ENCODE measurements at regions not wholly inside any gene's neighbourhood (a gene's known extent, or its start where the extent isn't known, plus 50 kb on each side); places are given as distances from the start of the nearest gene placed in this dataset.

GRCh38 chr3:170749185-170749584 is 120.8 kb downstream of the RPL22L1 start:
- Histone ChIP-seq H4K20me1 (replicated peaks; ENCODE audit: control insufficient read depth, insufficient read depth, low read length) (no peaks in the 10 kb centered on the region), H3K9ac (ENCODE audit: insufficient read depth in 1 of 2, low read depth in 2 of 2, low read length in 2 of 2) (no peak overlapping the region), H3K79me2 (ENCODE audit: control insufficient read depth, insufficient read depth, low read length) (no peaks in the 10 kb centered on the region), H3K9me3 (replicated peaks; ENCODE audit: control insufficient read depth, insufficient read depth, low read depth, low read length) (no peaks in the 10 kb centered on the region), H3K9me1 (ENCODE audit: control insufficient read depth, insufficient read depth, low read length) (no peaks in the 10 kb centered on the region), H3K4me3 (no peak overlapping the region), H3K27me3 (ENCODE audit: control insufficient read depth in 2 of 2, insufficient read depth in 2 of 2, low read length in 2 of 2) (no peaks in the 10 kb centered on the region), H2AFZ (ENCODE audit: low read depth, low read length) (peak overlapping the region; percentile 23; the same call in 1 of the 2 replicates), H3K4me1 (replicated peaks in 1 of 2; ENCODE audit: control insufficient read depth in 2 of 2, insufficient read depth in 2 of 2, low read length in 2 of 2) (peaks cover 0 to 38% of the 10 kb centered on the region in 2 experiments; a peak in 4 of 5 replicates), H3K4me2 (ENCODE audit: insufficient read depth, low read length) (no peak overlapping the region), H3K27ac (ENCODE audit: extremely low read depth, low read depth, low read length) (no peak overlapping the region), H3K36me3 (ENCODE audit: control insufficient read depth, insufficient read depth, low read length) (no peaks in the 10 kb centered on the region)
- no peak for DNase-seq (ENCODE audit: extremely low read depth in 1 of 4, low spot score in 3 of 4)
- 100% methylated on average over 1 of the region's 1 CpG for WGBS (ENCODE audit: insufficient coverage, low coverage, missing lambda C conversion rate)
- FAIRE-seq, result no peak
- POLR2A ChIA-PET, result interaction anchor here (1.5 kb wide), 1 partner anchor 16 kb away, joined by 6 read pairs; no protein-coding TSS in a partner anchor
- TF ChIP-seq NKRF (IDR thresholded peaks at IDR 0.05; ENCODE audit: borderline replicate concordance), result no peak
- no peak for TF ChIP-seq SMAD2 (IDR thresholded peaks at IDR 0.05; ENCODE audit: low read depth, low read length)
- no peak for TF ChIP-seq GTF2F1 (IDR thresholded peaks at IDR 0.05; ENCODE audit: low read depth, low read length)
- TF ChIP-seq HNRNPLL (IDR thresholded peaks at IDR 0.05; ENCODE audit: low read depth, low read length, poor library complexity, severe bottlenecking), result no peak
- no peak for TF ChIP-seq MCM7 (IDR thresholded peaks at IDR 0.05)
- TF ChIP-seq STAT5B (CRISPR knock-in tag; IDR thresholded peaks at IDR 0.05), result no peak
- no peak for TF ChIP-seq HMBOX1 (IDR thresholded peaks at IDR 0.05)
- TF ChIP-seq MAZ (CRISPR knock-in tag; conservative IDR thresholded peaks at IDR 0.05 in 1 of 2, IDR thresholded peaks at IDR 0.05 in 1 of 2), result no peak
- no peak for TF ChIP-seq NFRKB (IDR thresholded peaks at IDR 0.05; ENCODE audit: low read depth)
- TF ChIP-seq ERF (CRISPR knock-in tag; IDR thresholded peaks at IDR 0.05), result no peak
- TF ChIP-seq SNAPC5 (CRISPR knock-in tag; IDR thresholded peaks at IDR 0.05), result no peak
- TF ChIP-seq OTX1 (CRISPR knock-in tag; IDR thresholded peaks at IDR 0.05), result no peak
- no peak for TF ChIP-seq CCNT2 (IDR thresholded peaks at IDR 0.05; ENCODE audit: borderline replicate concordance, extremely low read depth, insufficient read length, low read depth, low read length)
- CTCF ChIA-PET (ENCODE audit: low intra/inter-chr PET ratio), result no interaction called here
- intact Hi-C loops (cut with micrococcal nuclease) (no loop called here), in situ Hi-C loops (cut with MboI) (no loop called here)
- BruUV-seq (replicated peaks), result no TSS peak
- no peak for ATAC-seq

Data from K562 (cell line).